Jurkat, Clone E6-1 (cell line): ENCODE measurements at regions not wholly inside any gene's neighbourhood (a gene's known extent, or its start where the extent isn't known, plus 50 kb on each side); places are given as distances from the start of the nearest gene placed in this dataset.

Source experiments
- DNase-seq: peaks from one replicate; pipeline ENCODE4 v3.0.0-alpha.2; 2011; ENCODE audit warnings: low read depth, low spot score
- H3K4me3 ChIP-seq: 2 replicates; pipeline ENCODE4 v1.5.1; 2011; ENCODE audit warnings: mild to moderate bottlenecking, low read length, control low read depth, moderate library complexity

GRCh38 chr1:79646880-79647279 lies 640.4 kb upstream of the ADGRL4 start:
- H3K4me3 ChIP-seq: no peak overlapping the region
- DNase-seq: no peak

DNA sequence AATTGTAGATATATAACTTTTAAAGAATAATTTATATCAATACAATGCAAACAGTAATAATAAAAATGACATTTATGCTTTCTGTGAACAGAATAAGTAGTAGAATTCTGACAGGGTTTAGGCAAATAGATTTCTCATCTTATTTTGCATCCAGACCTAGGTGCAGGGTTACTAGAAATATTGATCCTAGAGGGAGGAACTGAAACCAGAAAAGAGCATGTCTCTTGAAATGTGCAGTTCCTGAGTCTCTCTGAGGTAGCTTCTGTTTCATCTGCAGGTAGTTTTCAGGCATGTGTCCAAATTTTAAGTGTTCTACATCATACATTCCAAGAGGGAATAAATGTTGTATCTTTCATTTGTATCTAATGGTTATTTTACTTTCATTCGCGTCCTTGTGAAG lies 631.9 kb upstream of the ADGRL4 start:
- DNase-seq: no peak
- H3K4me3 ChIP-seq: no peak overlapping the region

DNA sequence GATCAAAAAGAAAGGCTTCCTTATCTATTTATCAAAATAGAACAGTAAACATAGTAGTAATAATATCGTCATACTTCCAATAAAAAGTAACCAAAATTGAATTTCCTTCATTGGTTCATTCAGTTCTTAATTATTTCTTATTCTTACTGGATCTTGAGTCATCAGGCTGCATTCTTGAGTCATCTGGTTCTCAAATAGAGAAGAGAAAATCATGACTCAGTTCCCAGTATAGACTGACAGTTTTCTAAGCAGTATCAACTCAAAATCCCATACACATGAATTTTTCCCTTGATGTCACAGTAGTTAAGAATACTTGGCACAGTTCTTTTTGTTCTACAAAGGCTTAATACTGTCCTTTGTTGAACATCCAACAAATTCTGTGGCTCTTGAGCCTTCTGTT lies 626.9 kb upstream of the ADGRL4 start:
- no peak for DNase-seq
- no peak overlapping the region for H3K4me3 ChIP-seq

GRCh38 chr1:79629414-79629813 lies 622.9 kb upstream of the ADGRL4 start:
- no peak overlapping the region for H3K4me3 ChIP-seq
- no peak for DNase-seq

DNA sequence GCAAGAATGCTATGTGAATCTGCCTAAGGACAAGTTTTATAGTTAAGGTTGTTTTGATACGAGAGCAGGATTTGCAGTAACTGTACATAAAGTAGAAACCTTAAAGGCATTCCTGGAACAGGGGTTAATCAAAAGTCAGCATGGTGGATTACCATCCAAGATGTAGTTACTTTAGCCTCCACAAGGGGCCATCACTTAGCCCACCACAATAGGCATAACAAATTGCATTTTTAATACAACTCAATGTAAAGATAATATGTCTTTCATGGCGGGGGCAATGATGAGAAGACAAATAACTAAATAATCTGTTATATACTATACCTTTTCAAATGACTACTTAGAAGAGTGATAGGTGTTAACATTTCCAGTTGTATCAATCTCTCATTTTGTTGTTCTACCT lies 611.2 kb upstream of the ADGRL4 start:
- peak; percentile 5 for DNase-seq
- no peak overlapping the region for H3K4me3 ChIP-seq

- no peak overlapping the region for H3K4me3 ChIP-seq
- no peak for DNase-seq
Observed at GRCh38 chr1:79614762-79615161, 608.2 kb upstream of the ADGRL4 start.

DNA sequence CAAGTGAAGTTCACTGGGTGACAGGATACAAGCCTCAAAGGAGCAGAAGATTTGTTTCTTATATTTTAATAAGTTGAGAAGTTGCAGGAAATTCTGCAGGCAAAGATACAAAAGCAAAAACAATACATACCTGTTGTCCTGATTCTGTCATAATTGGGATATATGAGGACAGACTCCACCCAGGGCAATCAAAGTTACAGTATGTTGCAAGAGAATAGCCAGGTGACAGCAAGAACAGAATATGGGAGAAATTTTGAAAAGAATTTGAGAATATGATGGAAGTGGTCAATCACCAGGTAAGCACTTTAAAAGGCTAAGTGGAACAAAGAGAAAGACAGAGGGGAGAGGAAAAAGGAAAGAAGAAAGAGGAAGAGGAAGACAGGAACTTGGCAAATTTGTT lies 607.6 kb upstream of the ADGRL4 start:
- DNase-seq: no peak

DNA sequence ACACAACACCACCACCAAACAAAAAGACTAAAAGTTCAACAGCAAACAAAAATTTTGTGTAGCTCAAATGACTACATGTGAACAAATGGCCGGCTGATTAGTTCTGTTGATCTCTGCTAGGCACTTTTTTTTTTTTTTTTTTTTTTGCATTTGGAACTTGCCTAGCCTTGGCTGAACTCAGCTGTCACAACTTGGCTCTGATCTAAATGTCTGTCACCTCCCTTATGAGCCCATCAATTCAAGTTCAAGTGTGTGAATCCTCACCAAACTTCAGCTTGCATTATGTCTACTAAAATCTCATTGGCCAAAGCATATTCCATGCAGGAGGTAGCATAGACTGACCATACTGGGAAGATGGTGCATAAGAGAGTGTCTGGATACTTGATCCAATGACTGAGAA lies 606.5 kb upstream of the ADGRL4 start:
- H3K4me3 ChIP-seq: no peak overlapping the region
- no peak for DNase-seq

More for the DNA sequence above, 607.6 kb upstream of the ADGRL4 start:
- no peak overlapping the region for H3K4me3 ChIP-seq

- no peak overlapping the region for H3K4me3 ChIP-seq
- DNase-seq: no peak
Observed at GRCh38 chr1:79604490-79605198, 598.1 kb upstream of the ADGRL4 start.

- no peak for DNase-seq
- no peak overlapping the region for H3K4me3 ChIP-seq
Observed at GRCh38 chr1:79603843-79604242, 597.3 kb upstream of the ADGRL4 start.

- no peak for DNase-seq
- no peak overlapping the region for H3K4me3 ChIP-seq
Observed at GRCh38 chr1:79599257-79599656, 592.7 kb upstream of the ADGRL4 start.

DNA sequence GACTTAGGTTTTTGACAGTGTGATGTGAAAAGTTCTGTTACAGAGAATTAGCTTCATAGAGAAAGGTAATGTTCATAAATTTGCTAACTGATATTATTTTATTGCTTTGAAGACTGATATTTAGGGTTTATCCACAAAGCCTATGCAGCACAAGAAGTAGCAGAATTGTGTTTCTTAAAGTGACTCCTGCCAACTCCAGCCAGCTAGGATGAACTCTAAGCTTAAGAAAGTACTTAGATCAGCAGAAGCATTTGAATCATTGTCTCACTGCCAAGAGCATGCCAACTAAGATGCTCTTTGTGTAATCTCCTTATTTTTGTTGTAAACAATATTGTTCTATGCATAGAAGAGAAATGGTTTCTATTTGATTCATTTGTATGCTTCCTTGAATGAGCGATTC lies 589.4 kb upstream of the ADGRL4 start:
- no peak for DNase-seq
- no peak overlapping the region for H3K4me3 ChIP-seq

- no peak overlapping the region for H3K4me3 ChIP-seq
- no peak for DNase-seq
Observed at GRCh38 chr1:79594121-79594698, 587.7 kb upstream of the ADGRL4 start.

DNA sequence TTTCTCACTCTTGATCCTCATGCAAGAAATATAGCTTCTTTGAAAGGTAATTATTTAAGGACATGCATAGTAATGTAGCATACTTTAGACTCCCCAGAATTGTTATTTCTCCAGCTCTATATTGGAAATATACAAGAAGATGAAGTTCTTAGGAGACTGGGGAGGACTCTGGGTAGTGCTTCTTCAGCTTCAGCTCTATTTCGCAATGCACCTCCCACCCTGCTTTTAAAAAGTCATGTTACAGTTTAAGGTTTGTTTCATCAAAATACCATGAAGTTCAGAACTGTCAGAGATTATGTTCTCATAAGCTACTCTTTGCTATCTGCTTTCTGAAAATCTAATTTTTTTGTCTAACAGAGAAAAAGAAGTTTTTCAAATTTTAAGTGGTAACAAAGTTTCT lies 586.2 kb upstream of the ADGRL4 start:
- no peak for DNase-seq
- no peak overlapping the region for H3K4me3 ChIP-seq

DNA sequence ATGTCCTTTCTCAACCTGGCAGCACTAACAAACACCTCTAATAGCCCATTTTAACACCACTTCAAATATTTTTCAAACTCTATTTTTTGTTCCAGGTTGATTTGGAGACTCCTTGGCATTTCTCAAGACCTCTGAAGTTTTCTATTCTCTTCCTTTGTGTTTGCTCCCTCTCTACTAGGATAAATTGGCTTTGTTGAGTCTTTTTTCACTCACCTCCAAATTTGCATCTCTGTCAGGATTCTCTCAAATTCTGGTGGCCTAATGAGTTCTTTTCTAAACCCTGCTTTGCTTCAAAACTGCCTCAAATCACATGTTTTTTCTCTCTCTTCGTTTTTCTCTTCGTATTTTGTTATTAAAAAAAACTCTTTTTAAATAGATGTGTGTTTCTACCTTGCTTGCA lies 582.2 kb upstream of the ADGRL4 start:
- H3K4me3 ChIP-seq: no peak overlapping the region
- DNase-seq: no peak

DNA sequence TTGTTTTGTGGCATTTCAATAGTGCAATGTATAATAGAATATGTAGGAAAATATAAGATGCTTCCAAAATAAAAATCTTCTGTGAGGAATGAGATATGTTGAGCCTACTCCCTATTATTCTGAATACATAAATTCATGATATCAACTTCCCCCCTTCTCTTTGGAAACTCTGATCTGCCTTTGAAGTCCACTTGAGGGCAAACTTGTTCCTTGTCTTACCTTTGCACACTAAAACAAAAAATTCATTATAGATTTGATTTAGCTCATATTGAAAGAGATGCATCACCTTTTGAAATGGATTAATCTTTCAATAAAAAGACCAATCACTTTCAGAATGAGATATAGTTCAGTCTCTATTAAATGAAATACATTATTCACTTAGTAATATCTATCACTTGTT lies 580.7 kb upstream of the ADGRL4 start:
- no peak overlapping the region for H3K4me3 ChIP-seq
- DNase-seq: no peak

DNA sequence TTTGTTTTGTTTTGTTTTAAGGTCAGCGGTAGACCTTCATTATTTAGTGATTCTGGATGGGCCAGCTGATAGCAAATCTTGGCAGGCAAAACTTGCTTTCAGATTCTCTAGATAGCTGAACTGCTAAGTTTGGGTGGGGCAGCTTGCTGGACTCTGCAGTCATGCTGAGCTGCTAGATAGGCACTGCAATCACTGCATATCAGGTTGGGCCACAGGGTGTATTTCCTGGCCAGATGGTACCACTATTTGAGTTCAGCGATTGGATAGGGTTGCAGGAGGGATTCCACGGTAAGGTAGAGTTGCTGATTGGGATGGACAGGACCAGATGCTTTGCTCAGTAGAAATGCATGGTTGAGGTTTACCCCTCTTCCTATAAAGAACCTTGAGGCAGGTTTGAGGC lies 579.3 kb upstream of the ADGRL4 start:
- DNase-seq: no peak

DNA sequence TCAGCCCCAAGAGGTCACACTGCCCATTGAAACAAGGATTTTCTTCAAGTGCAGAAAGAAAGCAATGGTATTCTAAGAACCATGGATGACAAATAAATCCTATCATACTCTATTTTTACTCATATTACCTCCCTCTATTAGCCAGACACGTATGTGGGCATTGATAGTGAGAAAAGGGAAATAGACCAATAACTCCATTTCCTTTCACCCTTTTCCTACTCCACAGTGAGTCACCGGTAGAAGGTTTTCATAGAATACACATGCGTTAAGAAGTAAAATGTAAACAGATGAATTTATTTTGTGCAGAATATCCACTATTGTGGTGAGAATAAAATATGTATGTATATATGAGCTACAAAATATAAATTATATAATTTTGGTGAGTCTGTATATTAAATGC lies 568.9 kb upstream of the ADGRL4 start:
- no peak overlapping the region for H3K4me3 ChIP-seq
- DNase-seq: no peak

More for the DNA sequence above, 579.3 kb upstream of the ADGRL4 start:
- no peak overlapping the region for H3K4me3 ChIP-seq

GRCh38 chr1:79568411-79568810 lies 561.9 kb upstream of the ADGRL4 start:
- DNase-seq: no peak
- H3K4me3 ChIP-seq: no peak overlapping the region

DNA sequence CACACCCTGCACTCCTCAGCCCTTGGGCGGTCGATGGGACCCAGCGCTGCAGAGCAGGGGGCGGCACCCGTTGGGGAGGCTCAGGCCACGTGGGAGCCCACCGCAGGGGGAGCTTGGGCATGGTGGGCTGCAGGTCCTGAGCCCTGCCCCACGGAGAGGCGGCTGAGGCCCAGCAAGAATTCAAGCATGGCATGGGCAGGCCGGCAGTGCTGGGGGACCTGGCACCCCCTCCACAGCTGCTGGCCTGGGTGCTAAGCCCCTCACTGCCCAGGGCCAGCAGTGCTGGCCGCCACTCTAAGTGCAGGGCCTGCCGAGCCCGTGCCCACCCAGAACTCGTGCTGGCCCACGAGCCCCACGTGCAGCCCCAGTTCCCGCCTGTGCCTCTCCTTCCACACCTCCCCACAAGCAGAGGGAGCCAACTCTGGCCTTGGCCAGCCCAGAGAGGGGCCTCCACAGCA lies 555.0 kb upstream of the ADGRL4 start:
- no peak overlapping the region for H3K4me3 ChIP-seq
- DNase-seq: no peak

GRCh38 chr1:79556189-79556588 lies 549.7 kb upstream of the ADGRL4 start:
- DNase-seq: no peak
- H3K4me3 ChIP-seq: no peak overlapping the region
